MM.1S (cell line): ENCODE measurements at regions not wholly inside any gene's neighbourhood (a gene's known extent, or its start where the extent isn't known, plus 50 kb on each side); places are given as distances from the start of the nearest gene placed in this dataset.
"Not testable (repeated sequence)": the region's sequence is repeated elsewhere in the genome, so short reads cannot be mapped to it uniquely, and the experiment has no call there.

Source experiments
- DNase-seq: peaks from one replicate; pipeline ENCODE4 v3.0.0-alpha.2; 2015
- H2AFZ ChIP-seq: fragments of 300-600 bp; sonication (generic); 2 replicates; pipeline ENCODE4 v1.6.0; 2016; ENCODE audit warnings: antibody characterized with exemption, low read length
- H3F3A ChIP-seq: fragments of 300-600 bp; sonication (generic); 2 replicates; pipeline ENCODE4 v1.6.1; 2016; ENCODE audit warnings: mild to moderate bottlenecking, antibody characterized with exemption, low read length, moderate library complexity, mixed read lengths; ENCODE audit not compliant: insufficient read depth
- H3K27ac ChIP-seq: fragments of 300-600 bp; sonication (generic); 2 replicates; pipeline ENCODE4 v1.5.1; 2016; ENCODE audit warnings: mild to moderate bottlenecking, low read length
- H3K27me3 ChIP-seq: fragments of 300-600 bp; sonication (generic); replicated peaks from 2 replicates; pipeline ENCODE4 v1.6.0; 2016; ENCODE audit warnings: low read length; ENCODE audit not compliant: insufficient read depth
- H3K36me3 ChIP-seq: fragments of 300-600 bp; sonication (generic); replicated peaks from 2 replicates; pipeline ENCODE4 v1.6.1; 2016; ENCODE audit warnings: mild to moderate bottlenecking, low read length, mixed read lengths; ENCODE audit not compliant: insufficient read depth
- H3K4me1 ChIP-seq: fragments of 300-600 bp; sonication (generic); 2 replicates; pipeline ENCODE4 v1.6.1; 2016; ENCODE audit warnings: low read length, mixed read lengths
- H3K4me2 ChIP-seq: fragments of 300-600 bp; sonication (generic); 2 replicates; pipeline ENCODE4 v1.6.0; 2016; ENCODE audit warnings: low read depth, low read length
- H3K4me3 ChIP-seq: fragments of 300-600 bp; sonication (generic); 2 replicates; pipeline ENCODE4 v1.5.1; 2016; ENCODE audit warnings: low read length, mixed read lengths
- H3K79me2 ChIP-seq: fragments of 300-600 bp; sonication (generic); 2 replicates; pipeline ENCODE4 v1.6.1; 2016; ENCODE audit warnings: mixed run types, low read length, mixed read lengths
- H3K9ac ChIP-seq: fragments of 300-600 bp; sonication (generic); 2 replicates; pipeline ENCODE4 v1.6.1; 2016; ENCODE audit warnings: low read length, mixed read lengths
- H3K9me2 ChIP-seq: fragments of 300-600 bp; sonication (generic); replicated peaks from 2 replicates; pipeline ENCODE4 v1.6.1; 2016; ENCODE audit warnings: mild to moderate bottlenecking, low read length, mixed read lengths; ENCODE audit not compliant: insufficient read depth
- H3K9me3 ChIP-seq: fragments of 300-600 bp; sonication (generic); replicated peaks from 2 replicates; pipeline ENCODE4 v1.6.1; 2016; ENCODE audit warnings: mild to moderate bottlenecking, low read length, mixed read lengths; ENCODE audit not compliant: insufficient read depth
- H4K20me1 ChIP-seq: fragments of 300-600 bp; sonication (generic); 2 replicates; pipeline ENCODE4 v1.6.1; 2016; ENCODE audit warnings: mild to moderate bottlenecking, low read length, moderate library complexity, mixed read lengths; ENCODE audit not compliant: insufficient read depth
- EZH2 ChIP-seq: fragments of 300-600 bp; sonication (generic); optimal IDR thresholded peaks from 2 replicates; pipeline ENCODE3; 2017; ENCODE audit warnings: low read depth, mild to moderate bottlenecking, antibody characterized with exemption, low read length, mixed read lengths
- EZH2phosphoT487 ChIP-seq: fragments of 300-600 bp; sonication (generic); IDR thresholded peaks from 2 replicates; pipeline ENCODE4 v1.6.1; 2018; ENCODE audit warnings: antibody characterized with exemption, low read length
- TF ChIP-seq, protein P1 (sequence below): fragments of 300-600 bp; sonication (generic); IDR thresholded peaks from 2 replicates; pipeline ENCODE4 v1.5.1; 2016; ENCODE audit warnings: antibody characterized with exemption, low read length, mixed read lengths

- no peak overlapping the region for H3K4me3 ChIP-seq
- no peak for DNase-seq
- no peaks in the 10 kb centered on the region for H3K9me2 ChIP-seq
- no peaks in the 10 kb centered on the region for H3K27me3 ChIP-seq
- no peak for TF ChIP-seq EZH2phosphoT487
- TF ChIP-seq EZH2 = no peak
- TF ChIP-seq, protein P1, sequence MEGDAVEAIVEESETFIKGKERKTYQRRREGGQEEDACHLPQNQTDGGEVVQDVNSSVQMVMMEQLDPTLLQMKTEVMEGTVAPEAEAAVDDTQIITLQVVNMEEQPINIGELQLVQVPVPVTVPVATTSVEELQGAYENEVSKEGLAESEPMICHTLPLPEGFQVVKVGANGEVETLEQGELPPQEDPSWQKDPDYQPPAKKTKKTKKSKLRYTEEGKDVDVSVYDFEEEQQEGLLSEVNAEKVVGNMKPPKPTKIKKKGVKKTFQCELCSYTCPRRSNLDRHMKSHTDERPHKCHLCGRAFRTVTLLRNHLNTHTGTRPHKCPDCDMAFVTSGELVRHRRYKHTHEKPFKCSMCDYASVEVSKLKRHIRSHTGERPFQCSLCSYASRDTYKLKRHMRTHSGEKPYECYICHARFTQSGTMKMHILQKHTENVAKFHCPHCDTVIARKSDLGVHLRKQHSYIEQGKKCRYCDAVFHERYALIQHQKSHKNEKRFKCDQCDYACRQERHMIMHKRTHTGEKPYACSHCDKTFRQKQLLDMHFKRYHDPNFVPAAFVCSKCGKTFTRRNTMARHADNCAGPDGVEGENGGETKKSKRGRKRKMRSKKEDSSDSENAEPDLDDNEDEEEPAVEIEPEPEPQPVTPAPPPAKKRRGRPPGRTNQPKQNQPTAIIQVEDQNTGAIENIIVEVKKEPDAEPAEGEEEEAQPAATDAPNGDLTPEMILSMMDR = no peak
- H3K9me3 ChIP-seq = no peaks in the 10 kb centered on the region
- H3K36me3 ChIP-seq = no peaks in the 10 kb centered on the region
- no peak overlapping the region for H2AFZ ChIP-seq
- no peaks in the 10 kb centered on the region for H4K20me1 ChIP-seq
- no peaks in the 10 kb centered on the region for H3K4me1 ChIP-seq
- H3K27ac ChIP-seq = no peak overlapping the region
- H3K79me2 ChIP-seq = no peaks in the 10 kb centered on the region
- H3F3A ChIP-seq = no peaks in the 10 kb centered on the region
- H3K4me2 ChIP-seq = no peak overlapping the region
- no peak overlapping the region for H3K9ac ChIP-seq
Observed at GRCh38 chr3:26312816-26313215, 309.8 kb upstream of the LRRC3B start.

DNA sequence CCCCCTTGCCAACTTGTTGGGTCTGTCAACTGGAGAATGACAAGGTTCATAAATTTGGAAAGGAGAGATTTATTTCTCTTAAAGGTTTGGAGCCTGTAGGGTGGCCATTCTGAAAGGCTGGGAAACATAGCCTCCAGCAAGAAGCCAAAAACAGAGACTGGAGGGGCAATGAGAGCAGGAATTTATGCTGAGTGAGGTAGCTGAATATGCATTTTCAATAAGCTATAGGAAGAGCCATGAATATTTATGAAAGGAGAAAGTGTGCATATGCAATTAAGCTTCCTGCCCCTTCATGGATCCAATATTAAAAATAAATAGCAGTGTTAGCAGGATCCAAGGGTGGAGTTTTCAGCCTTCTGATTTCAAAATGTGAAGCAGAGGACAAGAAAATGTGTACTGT is 306.1 kb upstream of the LRRC3B start:
- Histone ChIP-seq H2AFZ (no peak overlapping the region), H3K9ac (no peak overlapping the region), H3K27ac (no peak overlapping the region), H3F3A (no peaks in the 10 kb centered on the region), H3K4me2 (no peak overlapping the region), H3K4me3 (no peak overlapping the region), H3K36me3 (no peaks in the 10 kb centered on the region), H3K79me2 (no peaks in the 10 kb centered on the region), H3K9me2 (no peaks in the 10 kb centered on the region), H3K4me1 (no peaks in the 10 kb centered on the region), H3K9me3 (no peaks in the 10 kb centered on the region), H3K27me3 (no peaks in the 10 kb centered on the region), H4K20me1 (no peaks in the 10 kb centered on the region)
- TF ChIP-seq EZH2phosphoT487 = no peak
- no peak for TF ChIP-seq EZH2
- TF ChIP-seq, protein P1 = no peak
- no peak for DNase-seq

- not testable (repeated sequence) for H3K9me3 ChIP-seq, H3K9ac ChIP-seq, H3K27ac ChIP-seq, H3K79me2 ChIP-seq, H3K4me2 ChIP-seq, H3K4me1 ChIP-seq, H3K36me3 ChIP-seq, H4K20me1 ChIP-seq, DNase-seq, H3F3A ChIP-seq, H3K4me3 ChIP-seq, H2AFZ ChIP-seq, H3K27me3 ChIP-seq, H3K9me2 ChIP-seq
Observed at GRCh38 chr3:26323741-26324140, 298.8 kb upstream of the LRRC3B start.

GRCh38 chr3:26340001-26340400 is 282.6 kb upstream of the LRRC3B start:
- H4K20me1 ChIP-seq = no peaks in the 10 kb centered on the region
- H3K27me3 ChIP-seq = no peaks in the 10 kb centered on the region
- H3K4me1 ChIP-seq = no peaks in the 10 kb centered on the region
- H3K4me2 ChIP-seq = no peak overlapping the region
- H2AFZ ChIP-seq = no peak overlapping the region
- H3K36me3 ChIP-seq = no peaks in the 10 kb centered on the region
- TF ChIP-seq EZH2phosphoT487 = no peak
- TF ChIP-seq EZH2 = no peak
- TF ChIP-seq, protein P1 = no peak
- H3K9me2 ChIP-seq = no peaks in the 10 kb centered on the region
- no peak overlapping the region for H3K9ac ChIP-seq
- H3K4me3 ChIP-seq = no peak overlapping the region
- no peaks in the 10 kb centered on the region for H3K79me2 ChIP-seq
- H3K9me3 ChIP-seq = no peaks in the 10 kb centered on the region
- H3F3A ChIP-seq = no peaks in the 10 kb centered on the region
- H3K27ac ChIP-seq = no peak overlapping the region
- DNase-seq = no peak
